ENCODE measurements at regions not wholly inside any gene's neighbourhood (a gene's known extent, or its start where the extent isn't known, plus 50 kb on each side); places are given as distances from the start of the nearest gene placed in this dataset.

DNA sequence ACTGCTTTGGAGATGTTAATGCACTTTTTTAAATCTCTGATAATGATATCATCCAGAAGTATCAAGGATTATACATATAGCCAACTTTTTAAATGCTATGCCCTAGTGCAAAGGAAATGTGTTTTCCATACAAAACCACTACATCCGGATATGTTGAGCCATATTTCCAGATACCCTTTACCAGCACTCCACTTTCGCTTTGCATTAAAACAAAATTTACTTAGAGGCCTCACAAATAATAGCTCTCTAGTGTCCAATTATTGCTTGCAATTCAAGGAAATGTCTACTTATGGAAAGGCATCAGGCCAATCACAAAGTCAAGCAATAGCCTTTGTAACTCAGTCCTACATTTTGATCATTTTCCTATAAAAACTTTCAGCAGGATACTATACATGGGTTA lies 1072.8 kb upstream of the INTU start:
- Histone ChIP-seq H3K4me3 (no peak overlapping the region), H3K27ac (no peak overlapping the region), H3K9me3 (peaks cover 5% of the 10 kb centered on the region), H3K27me3 (no peaks in the 10 kb centered on the region), H3K36me3 (no peaks in the 10 kb centered on the region), H3K4me1 (no peaks in the 10 kb centered on the region)
- TF ChIP-seq EP300 (IDR thresholded peaks at IDR 0.05) = no peak
- no peak for TF ChIP-seq CTCF (IDR thresholded peaks at IDR 0.05)
- no peak for TF ChIP-seq POLR2AphosphoS5 (IDR thresholded peaks at IDR 0.05)
- no peak for TF ChIP-seq POLR2A (IDR thresholded peaks at IDR 0.05)
- no peak for DNase-seq (ENCODE audit: low spot score in 2 of 2)
- WGBS = 44% methylated on average over 2 of the region's 2 CpGs

DNA sequence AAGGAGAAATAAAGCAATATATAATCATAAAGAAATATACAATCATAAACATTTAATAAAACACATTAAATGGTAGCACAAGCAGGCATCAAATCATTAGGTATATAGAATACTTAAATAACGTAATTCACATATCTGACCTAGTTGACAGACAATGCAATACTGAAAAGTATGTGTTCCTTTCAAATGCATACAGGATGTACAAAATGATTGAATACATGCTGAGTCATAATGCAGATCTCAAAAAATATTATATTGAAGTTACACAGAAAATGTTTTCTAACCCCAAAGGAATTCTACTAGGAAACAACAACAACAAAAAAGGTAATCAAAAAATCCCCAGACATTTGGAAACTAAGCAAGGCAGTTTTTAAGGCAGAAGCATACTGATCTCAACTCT lies 1072.0 kb upstream of the INTU start:
- no peak for TF ChIP-seq CTCF (IDR thresholded peaks at IDR 0.05)
- no peak for TF ChIP-seq POLR2AphosphoS5 (IDR thresholded peaks at IDR 0.05)
- TF ChIP-seq POLR2A (IDR thresholded peaks at IDR 0.05) = no peak
- no peak for TF ChIP-seq EP300 (IDR thresholded peaks at IDR 0.05)
- 68% methylated on average over 1 of the region's 1 CpG for WGBS
- DNase-seq (ENCODE audit: low spot score in 2 of 2) = no peak
- H3K4me3 ChIP-seq = no peak overlapping the region
- no peaks in the 10 kb centered on the region for H3K27me3 ChIP-seq
- no peak overlapping the region for H3K27ac ChIP-seq
- H3K9me3 ChIP-seq = peaks cover 5% of the 10 kb centered on the region
- no peaks in the 10 kb centered on the region for H3K4me1 ChIP-seq
- no peaks in the 10 kb centered on the region for H3K36me3 ChIP-seq

DNA sequence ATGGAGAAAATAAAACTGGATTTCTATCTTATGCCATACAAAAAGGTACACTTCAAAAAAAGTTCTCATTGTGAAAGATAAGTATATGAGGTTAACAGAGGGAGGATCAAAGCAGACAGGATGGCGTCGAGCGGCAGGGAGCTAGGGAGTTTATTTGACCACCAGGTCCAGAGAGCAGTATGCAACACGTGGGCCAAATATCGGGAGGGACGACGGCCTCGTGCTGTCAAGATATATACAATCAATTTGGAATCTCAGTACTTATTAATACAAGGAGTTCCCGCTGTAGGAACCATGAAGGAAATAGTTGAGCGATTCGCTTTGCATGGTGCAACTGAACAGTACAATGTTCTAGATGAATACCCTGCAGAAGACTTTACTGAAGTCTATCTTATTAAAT lies 1069.4 kb upstream of the INTU start:
- 96% methylated on average over 11 of the region's 11 CpGs for WGBS
- no peak for DNase-seq (ENCODE audit: low spot score in 2 of 2)
- H3K4me3 ChIP-seq = no peak overlapping the region
- H3K27me3 ChIP-seq = no peaks in the 10 kb centered on the region
- H3K4me1 ChIP-seq = no peaks in the 10 kb centered on the region
- TF ChIP-seq POLR2AphosphoS5 (IDR thresholded peaks at IDR 0.05) (no peak), EP300 (IDR thresholded peaks at IDR 0.05) (no peak), CTCF (IDR thresholded peaks at IDR 0.05) (no peak), POLR2A (IDR thresholded peaks at IDR 0.05) (no peak)
- no peak overlapping the region for H3K27ac ChIP-seq
- no peaks in the 10 kb centered on the region for H3K36me3 ChIP-seq
- peaks cover 5% of the 10 kb centered on the region for H3K9me3 ChIP-seq

DNA sequence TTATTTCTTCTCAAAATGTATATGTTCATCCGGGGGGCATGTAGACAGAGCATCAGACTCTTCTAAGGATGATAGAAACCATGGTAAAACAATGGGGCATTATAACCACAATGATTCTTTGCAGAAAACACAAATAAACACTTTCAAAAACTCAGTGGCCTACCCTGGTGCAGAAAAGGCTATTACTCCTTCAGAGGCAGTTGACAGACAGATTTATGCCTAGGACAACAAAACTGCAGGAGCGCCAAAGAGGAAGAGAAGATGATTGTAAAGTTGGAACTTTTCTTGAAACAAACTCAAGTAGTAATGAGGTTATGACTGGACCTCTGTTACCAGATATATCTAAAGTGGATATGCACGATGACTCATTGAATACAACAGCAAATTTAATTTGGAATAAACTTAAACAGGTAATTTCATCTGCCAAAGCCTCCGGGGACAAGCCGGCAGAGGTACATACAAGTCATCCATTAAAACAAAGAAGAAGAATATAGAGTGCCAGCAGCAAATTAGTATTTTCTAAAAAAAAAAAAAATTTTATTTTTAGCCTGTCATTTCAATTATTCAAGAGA lies 1068.4 kb upstream of the INTU start:
- Histone ChIP-seq H3K4me3 (no peak overlapping the region), H3K27me3 (no peaks in the 10 kb centered on the region), H3K36me3 (no peaks in the 10 kb centered on the region), H3K9me3 (peaks cover 5% of the 10 kb centered on the region), H3K27ac (no peak overlapping the region), H3K4me1 (no peaks in the 10 kb centered on the region)
- 55% methylated on average over 5 of the region's 5 CpGs for WGBS
- TF ChIP-seq POLR2A (IDR thresholded peaks at IDR 0.05) = no peak
- TF ChIP-seq EP300 (IDR thresholded peaks at IDR 0.05) = no peak
- no peak for TF ChIP-seq POLR2AphosphoS5 (IDR thresholded peaks at IDR 0.05)
- no peak for TF ChIP-seq CTCF (IDR thresholded peaks at IDR 0.05)
- DNase-seq (ENCODE audit: low spot score in 2 of 2) = no peak

GRCh38 chr4:126568652-126569570 lies 1063.8 kb upstream of the INTU start:
- Histone ChIP-seq H3K27ac (no peak overlapping the region), H3K4me3 (no peak overlapping the region), H3K4me1 (no peaks in the 10 kb centered on the region), H3K27me3 (no peaks in the 10 kb centered on the region), H3K36me3 (no peaks in the 10 kb centered on the region), H3K9me3 (no peaks in the 10 kb centered on the region)
- 53% methylated on average over 7 of the region's 7 CpGs for WGBS
- TF ChIP-seq POLR2AphosphoS5 (IDR thresholded peaks at IDR 0.05) (no peak), POLR2A (IDR thresholded peaks at IDR 0.05) (no peak), EP300 (IDR thresholded peaks at IDR 0.05) (no peak), CTCF (IDR thresholded peaks at IDR 0.05) (no peak)
- no peak for DNase-seq (ENCODE audit: low spot score in 2 of 2)

Data from suprapubic skin (tissue), 4 donors.